AG09309 (cell line): ENCODE measurements at regions not wholly inside any gene's neighbourhood (a gene's known extent, or its start where the extent isn't known, plus 50 kb on each side); places are given as distances from the start of the nearest gene placed in this dataset.

Experiments used
- DNase-seq: peaks from one replicate; pipeline ENCODE4 v3.0.0-alpha.2; 2010; ENCODE audit warnings: low read depth
- H3K4me3 ChIP-seq: 2 replicates; pipeline ENCODE4 v1.5.1; 2011; ENCODE audit warnings: mild to moderate bottlenecking, low read depth, low read length, moderate library complexity; ENCODE audit not compliant: control insufficient read depth
- CTCF ChIP-seq: IDR thresholded peaks from 2 replicates; pipeline ENCODE4 v1.5.1; 2011; ENCODE audit warnings: mild to moderate bottlenecking, low read depth, low read length, inconsistent platforms; ENCODE audit not compliant: insufficient read depth, control insufficient read depth; ENCODE audit errors: missing control alignments

- no peak overlapping the region for H3K4me3 ChIP-seq
- no peak for DNase-seq
- TF ChIP-seq CTCF, result no peak
Measured at GRCh38 chr13:26500618-26501320, 56.7 kb upstream of the WASF3 start.

- no peak for TF ChIP-seq CTCF
- DNase-seq, result no peak
- H3K4me3 ChIP-seq, result no peak overlapping the region
Measured at GRCh38 chr13:26501641-26502040, 55.8 kb upstream of the WASF3 start.

- H3K4me3 ChIP-seq, result no peak overlapping the region
- TF ChIP-seq CTCF, result peak; percentile 39
- peak; percentile 70 for DNase-seq
Measured at GRCh38 chr13:26502826-26503225, 54.7 kb upstream of the WASF3 start.

GRCh38 chr13:26503826-26504594 lies 53.5 kb upstream of the WASF3 start:
- no peak for DNase-seq
- no peak overlapping the region for H3K4me3 ChIP-seq
- TF ChIP-seq CTCF, result no peak
